ENCODE measurements at regions not wholly inside any gene's neighbourhood (a gene's known extent, or its start where the extent isn't known, plus 50 kb on each side); places are given as distances from the start of the nearest gene placed in this dataset.
A peak's percentile ranks its signal among the peaks of the same experiment; 100 is the strongest.

GRCh38 chr1:29382851-29383745 is 146.8 kb downstream of the PTPRU start:
- TF ChIP-seq, protein P1, sequence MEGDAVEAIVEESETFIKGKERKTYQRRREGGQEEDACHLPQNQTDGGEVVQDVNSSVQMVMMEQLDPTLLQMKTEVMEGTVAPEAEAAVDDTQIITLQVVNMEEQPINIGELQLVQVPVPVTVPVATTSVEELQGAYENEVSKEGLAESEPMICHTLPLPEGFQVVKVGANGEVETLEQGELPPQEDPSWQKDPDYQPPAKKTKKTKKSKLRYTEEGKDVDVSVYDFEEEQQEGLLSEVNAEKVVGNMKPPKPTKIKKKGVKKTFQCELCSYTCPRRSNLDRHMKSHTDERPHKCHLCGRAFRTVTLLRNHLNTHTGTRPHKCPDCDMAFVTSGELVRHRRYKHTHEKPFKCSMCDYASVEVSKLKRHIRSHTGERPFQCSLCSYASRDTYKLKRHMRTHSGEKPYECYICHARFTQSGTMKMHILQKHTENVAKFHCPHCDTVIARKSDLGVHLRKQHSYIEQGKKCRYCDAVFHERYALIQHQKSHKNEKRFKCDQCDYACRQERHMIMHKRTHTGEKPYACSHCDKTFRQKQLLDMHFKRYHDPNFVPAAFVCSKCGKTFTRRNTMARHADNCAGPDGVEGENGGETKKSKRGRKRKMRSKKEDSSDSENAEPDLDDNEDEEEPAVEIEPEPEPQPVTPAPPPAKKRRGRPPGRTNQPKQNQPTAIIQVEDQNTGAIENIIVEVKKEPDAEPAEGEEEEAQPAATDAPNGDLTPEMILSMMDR (IDR thresholded peaks at IDR 0.05; ENCODE audit: low read length, missing control alignments), result no peak
- DNase-seq (ENCODE audit: low read depth), result no peak
- no peak overlapping the region for H3K4me3 ChIP-seq (replicated peaks; ENCODE audit: low read depth, low read length)

- no peak for DNase-seq (ENCODE audit: low read depth)
- H3K4me3 ChIP-seq (replicated peaks; ENCODE audit: low read depth, low read length), result no peak overlapping the region
- TF ChIP-seq, protein P1 (IDR thresholded peaks at IDR 0.05; ENCODE audit: low read length, missing control alignments), result no peak
These were observed 145.1 kb downstream of the PTPRU start for GRCh38 chr1:29381426-29381825.

GRCh38 chr1:29380532-29380931 is 144.2 kb downstream of the PTPRU start:
- H3K4me3 ChIP-seq (replicated peaks; ENCODE audit: low read depth, low read length), result no peak overlapping the region
- DNase-seq (ENCODE audit: low read depth), result peak; percentile 8
- TF ChIP-seq, protein P1 (IDR thresholded peaks at IDR 0.05; ENCODE audit: low read length, missing control alignments), result no peak

- peak; percentile 66 for DNase-seq (ENCODE audit: low read depth)
- no peak overlapping the region for H3K4me3 ChIP-seq (replicated peaks; ENCODE audit: low read depth, low read length)
- TF ChIP-seq, protein P1 (IDR thresholded peaks at IDR 0.05; ENCODE audit: low read length, missing control alignments), result peak; percentile 71
These were observed 143.2 kb downstream of the PTPRU start for GRCh38 chr1:29379443-29380073.

Measured in fibroblast of pulmonary artery (primary cell).